Transverse colon (tissue), 4 donors: ENCODE measurements at regions not wholly inside any gene's neighbourhood (a gene's known extent, or its start where the extent isn't known, plus 50 kb on each side); places are given as distances from the start of the nearest gene placed in this dataset.

ENCODE experiments used
- DNase-seq: peaks from one replicate; pipeline ENCODE4 v3.0.0-alpha.2; 2019
- H3K27ac ChIP-seq, 4 donors: fragments of 200-600 bp; sonication (generic); 2 replicates each; pipeline ENCODE4 v1.5.1; 2016 to 2018; ENCODE audit warnings: inconsistent platforms in 4 of 4
- H3K27me3 ChIP-seq: fragments of 200-600 bp; sonication (generic); 2 replicates; pipeline ENCODE4 v1.5.1; 2017; ENCODE audit warnings: inconsistent platforms
- H3K36me3 ChIP-seq, 4 donors: fragments of 200-600 bp; sonication (generic); 2 replicates each; pipeline ENCODE4 v1.5.1; 2017 to 2019; ENCODE audit warnings: inconsistent platforms in 4 of 4
- H3K4me1 ChIP-seq, 4 donors: fragments of 200-600 bp; sonication (generic); 2 replicates each; pipeline ENCODE4 v1.5.1; 2017 to 2020; ENCODE audit warnings: inconsistent platforms in 4 of 4
- H3K4me3 ChIP-seq, 4 donors: fragments of 200-600 bp; sonication (generic); 1 replicate in 1 of 4; 2 replicates in 3 of 4; pipeline versions ENCODE4 v1.5.1 to v1.6.1; 2017 to 2019; ENCODE audit warnings: inconsistent platforms in 4 of 4
- H3K9me3 ChIP-seq, 2 donors: fragments of 200-600 bp; sonication (generic); 2 replicates each; pipeline ENCODE4 v1.5.1; 2017 to 2019; ENCODE audit warnings: inconsistent platforms in 2 of 2
- EP300 ChIP-seq: sonication (generic); formaldehyde crosslinking; IDR thresholded peaks from one replicate; pipeline ENCODE4 v1.6.1; 2017; ENCODE audit warnings: antibody characterized with exemption, low read depth
- POLR2A ChIP-seq: fragments of 450-650 bp; IDR thresholded peaks from one replicate; pipeline ENCODE4 v1.6.1; 2016; ENCODE audit warnings: antibody characterized with exemption, mild to moderate bottlenecking, moderate library complexity
- POLR2AphosphoS5 ChIP-seq, 3 donors: sonication (generic); formaldehyde crosslinking; IDR thresholded peaks; one replicate each; pipeline ENCODE4 v1.6.1; 2016; ENCODE audit warnings: antibody characterized with exemption in 3 of 3
- WGBS, 2 donors: methylation state at CpG; one replicate each; pipeline ENCODE4 v1.1.5; 2018; ENCODE audit warnings: low coverage in 1 of 2; 5-methylcytosine and 5-hydroxymethylcytosine counted together
- in situ Hi-C, 4 donors: fragments of 200-750 bp; cut with MboI; loops; one replicate each; pipeline versions ENCODE4 v1.15.0 to v1.15.1; 2017; ENCODE audit warnings: low sequenced_read_pairs in 3 of 4, low pct_ligation_motif_present in 1 of 4, low pct_unique_long_range_greater_than_20kb in 1 of 4
- intact Hi-C: fragments of 100-400 bp; cut with DNase I; formaldehyde crosslinking; loops from one replicate; pipeline ENCODE4 v1.15.1; 2023; ENCODE audit warnings: low total_unique reads
- TF ChIP-seq, protein P1 (sequence below), 5 experiments: fragments of 200-600 bp in 3 of 5; fragments of 450-650 bp in 2 of 5; sonication (generic) in 3 of 5; IDR thresholded peaks; 1 replicate in 2 of 5; 2 replicates in 3 of 5; pipeline ENCODE4 v1.5.1; 2016 to 2017; ENCODE audit warnings: antibody characterized with exemption in 5 of 5, inconsistent platforms in 3 of 5, mild to moderate bottlenecking in 2 of 5, moderate library complexity in 1 of 5

DNA sequence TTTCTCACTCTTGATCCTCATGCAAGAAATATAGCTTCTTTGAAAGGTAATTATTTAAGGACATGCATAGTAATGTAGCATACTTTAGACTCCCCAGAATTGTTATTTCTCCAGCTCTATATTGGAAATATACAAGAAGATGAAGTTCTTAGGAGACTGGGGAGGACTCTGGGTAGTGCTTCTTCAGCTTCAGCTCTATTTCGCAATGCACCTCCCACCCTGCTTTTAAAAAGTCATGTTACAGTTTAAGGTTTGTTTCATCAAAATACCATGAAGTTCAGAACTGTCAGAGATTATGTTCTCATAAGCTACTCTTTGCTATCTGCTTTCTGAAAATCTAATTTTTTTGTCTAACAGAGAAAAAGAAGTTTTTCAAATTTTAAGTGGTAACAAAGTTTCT, 586.2 kb upstream of the ADGRL4 start:
- Histone ChIP-seq H3K4me3 (no peak overlapping the region), H3K4me1 (no peaks in the 10 kb centered on the region), H3K9me3 (no peaks in the 10 kb centered on the region), H3K27me3 (no peaks in the 10 kb centered on the region), H3K27ac (no peak overlapping the region), H3K36me3 (no peaks in the 10 kb centered on the region)
- in situ Hi-C loops (no loop called here), intact Hi-C loops (no loop called here)
- TF ChIP-seq EP300 (no peak), POLR2A (no peak), POLR2AphosphoS5 (IDR thresholded peaks at IDR 0.05) (no peak)
- TF ChIP-seq, protein P1, sequence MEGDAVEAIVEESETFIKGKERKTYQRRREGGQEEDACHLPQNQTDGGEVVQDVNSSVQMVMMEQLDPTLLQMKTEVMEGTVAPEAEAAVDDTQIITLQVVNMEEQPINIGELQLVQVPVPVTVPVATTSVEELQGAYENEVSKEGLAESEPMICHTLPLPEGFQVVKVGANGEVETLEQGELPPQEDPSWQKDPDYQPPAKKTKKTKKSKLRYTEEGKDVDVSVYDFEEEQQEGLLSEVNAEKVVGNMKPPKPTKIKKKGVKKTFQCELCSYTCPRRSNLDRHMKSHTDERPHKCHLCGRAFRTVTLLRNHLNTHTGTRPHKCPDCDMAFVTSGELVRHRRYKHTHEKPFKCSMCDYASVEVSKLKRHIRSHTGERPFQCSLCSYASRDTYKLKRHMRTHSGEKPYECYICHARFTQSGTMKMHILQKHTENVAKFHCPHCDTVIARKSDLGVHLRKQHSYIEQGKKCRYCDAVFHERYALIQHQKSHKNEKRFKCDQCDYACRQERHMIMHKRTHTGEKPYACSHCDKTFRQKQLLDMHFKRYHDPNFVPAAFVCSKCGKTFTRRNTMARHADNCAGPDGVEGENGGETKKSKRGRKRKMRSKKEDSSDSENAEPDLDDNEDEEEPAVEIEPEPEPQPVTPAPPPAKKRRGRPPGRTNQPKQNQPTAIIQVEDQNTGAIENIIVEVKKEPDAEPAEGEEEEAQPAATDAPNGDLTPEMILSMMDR (IDR thresholded peaks at IDR 0.05), result no peak
- WGBS, 2 donors, result 83% methylated on average over 1 of the region's 1 CpG
- DNase-seq, result no peak

DNA sequence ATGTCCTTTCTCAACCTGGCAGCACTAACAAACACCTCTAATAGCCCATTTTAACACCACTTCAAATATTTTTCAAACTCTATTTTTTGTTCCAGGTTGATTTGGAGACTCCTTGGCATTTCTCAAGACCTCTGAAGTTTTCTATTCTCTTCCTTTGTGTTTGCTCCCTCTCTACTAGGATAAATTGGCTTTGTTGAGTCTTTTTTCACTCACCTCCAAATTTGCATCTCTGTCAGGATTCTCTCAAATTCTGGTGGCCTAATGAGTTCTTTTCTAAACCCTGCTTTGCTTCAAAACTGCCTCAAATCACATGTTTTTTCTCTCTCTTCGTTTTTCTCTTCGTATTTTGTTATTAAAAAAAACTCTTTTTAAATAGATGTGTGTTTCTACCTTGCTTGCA, 582.2 kb upstream of the ADGRL4 start:
- DNase-seq, result no peak
- no peaks in the 10 kb centered on the region for H3K36me3 ChIP-seq
- H3K27ac ChIP-seq, result no peak overlapping the region
- TF ChIP-seq, protein P1 (IDR thresholded peaks at IDR 0.05), result no peak
- TF ChIP-seq POLR2A (no peak), POLR2AphosphoS5 (IDR thresholded peaks at IDR 0.05) (no peak), EP300 (no peak)
- H3K27me3 ChIP-seq, result no peaks in the 10 kb centered on the region
- in situ Hi-C loops, result no loop called here
- no peaks in the 10 kb centered on the region for H3K9me3 ChIP-seq
- H3K4me1 ChIP-seq, result no peaks in the 10 kb centered on the region
- intact Hi-C loops, result no loop called here
- WGBS, 2 donors, result 53 to 81% methylated on average over 2 of the region's 2 CpGs
- no peak overlapping the region for H3K4me3 ChIP-seq

DNA sequence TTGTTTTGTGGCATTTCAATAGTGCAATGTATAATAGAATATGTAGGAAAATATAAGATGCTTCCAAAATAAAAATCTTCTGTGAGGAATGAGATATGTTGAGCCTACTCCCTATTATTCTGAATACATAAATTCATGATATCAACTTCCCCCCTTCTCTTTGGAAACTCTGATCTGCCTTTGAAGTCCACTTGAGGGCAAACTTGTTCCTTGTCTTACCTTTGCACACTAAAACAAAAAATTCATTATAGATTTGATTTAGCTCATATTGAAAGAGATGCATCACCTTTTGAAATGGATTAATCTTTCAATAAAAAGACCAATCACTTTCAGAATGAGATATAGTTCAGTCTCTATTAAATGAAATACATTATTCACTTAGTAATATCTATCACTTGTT, 580.7 kb upstream of the ADGRL4 start:
- H3K4me3 ChIP-seq, result no peak overlapping the region
- no peaks in the 10 kb centered on the region for H3K27me3 ChIP-seq
- no peak overlapping the region for H3K27ac ChIP-seq
- no peaks in the 10 kb centered on the region for H3K4me1 ChIP-seq
- H3K9me3 ChIP-seq, result no peaks in the 10 kb centered on the region
- no peak for TF ChIP-seq POLR2A
- no peak for TF ChIP-seq POLR2AphosphoS5 (IDR thresholded peaks at IDR 0.05)
- no peak for TF ChIP-seq EP300
- TF ChIP-seq, protein P1 (IDR thresholded peaks at IDR 0.05), result no peak
- no peak for DNase-seq
- intact Hi-C loops, result no loop called here
- in situ Hi-C loops, result no loop called here
- H3K36me3 ChIP-seq, result no peaks in the 10 kb centered on the region

DNA sequence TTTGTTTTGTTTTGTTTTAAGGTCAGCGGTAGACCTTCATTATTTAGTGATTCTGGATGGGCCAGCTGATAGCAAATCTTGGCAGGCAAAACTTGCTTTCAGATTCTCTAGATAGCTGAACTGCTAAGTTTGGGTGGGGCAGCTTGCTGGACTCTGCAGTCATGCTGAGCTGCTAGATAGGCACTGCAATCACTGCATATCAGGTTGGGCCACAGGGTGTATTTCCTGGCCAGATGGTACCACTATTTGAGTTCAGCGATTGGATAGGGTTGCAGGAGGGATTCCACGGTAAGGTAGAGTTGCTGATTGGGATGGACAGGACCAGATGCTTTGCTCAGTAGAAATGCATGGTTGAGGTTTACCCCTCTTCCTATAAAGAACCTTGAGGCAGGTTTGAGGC, 579.3 kb upstream of the ADGRL4 start:
- 64 to 82% methylated on average over 1 to 3 of the region's 3 CpGs for WGBS, 2 donors
- TF ChIP-seq, protein P1 (IDR thresholded peaks at IDR 0.05), result no peak
- TF ChIP-seq POLR2A (no peak), EP300 (no peak), POLR2AphosphoS5 (IDR thresholded peaks at IDR 0.05) (no peak)
- intact Hi-C loops (no loop called here), in situ Hi-C loops (no loop called here)
- Histone ChIP-seq H3K27me3 (no peaks in the 10 kb centered on the region), H3K4me3 (no peak overlapping the region), H3K4me1 (no peaks in the 10 kb centered on the region), H3K9me3 (no peaks in the 10 kb centered on the region), H3K36me3 (no peaks in the 10 kb centered on the region), H3K27ac (no peak overlapping the region)
- DNase-seq, result no peak
